ENCODE measurements at regions not wholly inside any gene's neighbourhood (a gene's known extent, or its start where the extent isn't known, plus 50 kb on each side); places are given as distances from the start of the nearest gene placed in this dataset.
"Not testable (repeated sequence)": the region's sequence is repeated elsewhere in the genome, so short reads cannot be mapped to it uniquely, and the experiment has no call there.

DNA sequence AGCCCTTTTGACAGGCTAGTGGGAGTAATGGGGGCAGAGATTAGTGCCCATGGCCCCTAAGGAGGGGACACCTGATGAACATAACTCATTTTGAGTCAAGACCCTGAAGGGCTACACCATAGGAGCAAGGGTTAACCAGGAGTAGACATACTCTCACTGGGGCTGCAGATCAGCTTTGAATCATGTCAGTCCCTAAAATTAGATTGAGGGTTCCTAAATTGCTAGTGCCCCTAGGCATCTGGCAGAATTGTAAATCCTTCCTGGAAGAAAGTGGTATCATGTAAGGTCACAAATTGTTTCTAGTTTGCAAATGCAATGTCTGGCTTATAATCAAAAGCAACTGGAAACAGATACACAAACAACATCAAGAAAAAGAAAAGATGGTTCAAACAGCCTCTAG lies 52.1 kb upstream of the LRRC37A2 start:
- intact Hi-C loops (cut with DNase I, micrococcal nuclease) = not testable (repeated sequence)

DNA sequence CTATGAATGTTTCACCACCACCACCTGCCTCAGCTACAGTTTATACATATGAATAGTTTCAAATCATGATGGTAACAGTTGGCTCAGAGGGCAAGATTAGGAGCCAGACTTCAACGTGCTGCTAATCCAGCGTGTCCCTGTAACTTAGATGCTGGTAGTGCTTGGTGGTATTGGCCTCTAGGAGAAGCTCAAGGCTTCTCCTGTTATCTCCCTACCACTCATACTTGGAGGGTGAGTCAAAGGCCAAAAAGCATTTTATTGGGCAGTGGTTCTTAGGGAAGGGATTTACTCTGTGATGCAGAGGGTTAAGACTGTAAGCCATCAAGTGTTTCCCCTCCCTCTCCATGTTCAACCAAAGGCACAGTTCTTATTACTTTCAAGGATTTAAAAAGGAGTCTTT lies 57.2 kb upstream of the LRRC37A2 start:
- ATAC-seq; intact Hi-C loops (cut with DNase I, micrococcal nuclease); DNase-seq: not testable (repeated sequence)

More for the DNA sequence above, 52.1 kb upstream of the LRRC37A2 start:
- DNase-seq, ATAC-seq: not testable (repeated sequence)

DNA sequence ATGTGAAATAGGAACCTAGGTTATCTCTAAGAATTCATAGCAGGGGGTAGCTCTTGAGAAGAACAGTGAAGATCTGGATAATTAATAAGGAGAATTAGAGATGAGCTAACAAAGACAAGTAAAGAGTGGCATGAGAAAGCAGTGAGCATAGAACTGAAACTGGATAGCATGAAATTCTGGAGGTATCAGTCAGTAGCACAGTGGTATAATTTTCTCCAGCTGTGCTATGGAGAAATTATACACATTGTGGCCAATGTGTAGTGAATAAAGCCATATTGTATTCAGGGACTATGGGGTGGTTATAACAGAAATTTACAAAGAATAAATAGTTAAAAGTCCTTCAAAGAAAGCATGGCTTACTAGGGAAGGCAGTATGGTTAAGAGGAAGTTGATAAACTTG lies 57.7 kb upstream of the LRRC37A2 start:
- ATAC-seq; intact Hi-C loops (cut with DNase I, micrococcal nuclease); DNase-seq: not testable (repeated sequence)

DNA sequence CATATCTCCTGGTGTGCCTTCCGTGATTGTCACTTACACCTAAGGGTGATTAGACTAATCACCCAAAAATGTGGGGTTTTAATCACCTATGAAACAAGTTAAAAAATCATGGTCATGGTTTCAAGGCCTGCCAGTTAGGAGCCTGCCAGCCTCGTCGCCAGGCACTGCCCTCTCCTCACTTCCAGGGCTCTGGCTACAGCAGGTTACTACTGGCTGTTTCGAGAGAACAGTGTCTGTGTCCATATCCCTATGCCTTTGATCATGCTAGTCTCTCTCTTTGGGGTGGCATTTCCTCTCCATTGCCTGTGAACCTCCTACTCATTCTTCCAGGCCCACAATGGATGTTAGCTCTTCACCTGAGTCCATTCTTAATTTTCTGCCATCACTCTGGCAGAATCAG lies 59.2 kb upstream of the LRRC37A2 start:
- ATAC-seq; DNase-seq; intact Hi-C loops (cut with DNase I, micrococcal nuclease): not testable (repeated sequence)

DNA sequence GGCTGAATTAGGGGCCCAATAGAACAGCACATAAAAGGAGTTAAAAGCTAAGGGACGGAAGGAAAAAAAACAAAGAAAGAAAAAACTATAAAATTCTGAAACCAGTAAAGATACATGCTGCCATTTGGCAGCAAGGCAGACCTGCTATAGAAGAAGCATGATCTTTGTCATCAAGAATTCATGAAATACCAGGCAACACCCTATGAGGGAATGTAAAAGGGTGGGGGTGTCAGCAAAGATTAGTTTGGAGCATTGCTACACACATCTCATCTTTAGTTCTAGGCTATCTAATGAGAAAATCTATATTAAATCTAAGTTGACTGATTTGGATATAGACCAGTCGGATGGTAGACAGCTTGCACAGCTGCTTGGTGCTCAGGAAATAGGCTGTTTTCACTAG lies 66.4 kb upstream of the LRRC37A2 start:
- ATAC-seq = not testable (repeated sequence)

DNA sequence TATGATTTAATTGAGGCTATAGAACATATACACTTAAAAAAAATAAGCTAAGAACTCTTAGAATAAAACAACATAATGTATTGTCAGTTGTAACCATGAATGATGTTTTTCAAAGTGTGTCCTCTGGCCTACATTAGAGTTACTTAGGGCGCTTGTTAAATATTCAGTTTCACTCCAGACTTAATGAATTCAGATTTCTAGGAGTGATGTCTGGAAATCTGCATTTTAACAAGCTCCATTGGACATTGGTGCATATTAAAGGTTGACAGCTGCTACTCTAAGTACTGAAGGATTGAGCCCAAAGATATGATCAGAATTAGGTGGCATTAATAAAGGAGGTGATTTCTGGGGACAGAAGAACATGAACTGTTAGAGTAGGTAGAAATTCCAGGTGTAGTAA lies 66.9 kb upstream of the LRRC37A2 start:
- ATAC-seq; DNase-seq; intact Hi-C loops (cut with DNase I, micrococcal nuclease): not testable (repeated sequence)

More for the DNA sequence above, 66.4 kb upstream of the LRRC37A2 start:
- DNase-seq; intact Hi-C loops (cut with DNase I, micrococcal nuclease): not testable (repeated sequence)

DNA sequence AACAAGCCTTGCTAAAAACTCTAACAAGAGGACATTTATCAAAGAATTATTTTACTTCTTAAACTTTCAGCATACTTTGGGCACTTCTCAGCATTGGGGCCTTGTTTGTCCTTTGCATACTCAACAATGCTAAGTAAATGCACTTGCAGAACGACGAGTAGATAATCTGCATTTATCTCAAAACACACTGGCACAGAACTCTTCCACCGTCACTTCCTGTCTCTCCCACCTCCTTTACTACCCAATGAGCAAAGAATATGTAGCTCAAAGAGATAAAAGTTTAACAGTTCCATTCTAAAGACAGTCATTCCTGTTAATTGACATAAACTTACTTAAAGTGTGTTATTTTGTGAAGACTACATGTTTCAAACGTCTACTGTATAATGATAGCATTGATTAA lies 70.1 kb upstream of the LRRC37A2 start:
- DNase-seq; ATAC-seq; intact Hi-C loops (cut with DNase I, micrococcal nuclease): not testable (repeated sequence)

DNA sequence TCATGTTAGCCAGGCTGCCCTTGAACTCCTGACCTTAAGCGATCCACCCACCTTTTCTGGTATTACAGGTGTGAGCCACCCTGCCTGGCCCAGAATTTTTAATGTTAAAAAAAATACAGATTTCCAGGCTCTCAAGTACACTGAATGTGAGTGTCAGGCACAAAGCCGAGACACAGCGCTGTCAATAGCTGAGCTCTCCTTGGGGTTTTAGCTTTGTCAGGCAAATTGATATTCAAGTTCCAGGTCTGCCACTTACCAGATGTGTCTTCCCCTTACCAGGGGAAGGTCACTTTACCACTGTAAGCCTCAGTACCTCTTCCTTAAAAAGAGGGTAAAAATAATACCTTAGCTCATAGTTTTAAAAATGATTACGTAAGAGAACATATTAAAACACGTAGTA lies 71.6 kb upstream of the LRRC37A2 start:
- intact Hi-C loops (cut with DNase I, micrococcal nuclease); ATAC-seq; DNase-seq: not testable (repeated sequence)

DNA sequence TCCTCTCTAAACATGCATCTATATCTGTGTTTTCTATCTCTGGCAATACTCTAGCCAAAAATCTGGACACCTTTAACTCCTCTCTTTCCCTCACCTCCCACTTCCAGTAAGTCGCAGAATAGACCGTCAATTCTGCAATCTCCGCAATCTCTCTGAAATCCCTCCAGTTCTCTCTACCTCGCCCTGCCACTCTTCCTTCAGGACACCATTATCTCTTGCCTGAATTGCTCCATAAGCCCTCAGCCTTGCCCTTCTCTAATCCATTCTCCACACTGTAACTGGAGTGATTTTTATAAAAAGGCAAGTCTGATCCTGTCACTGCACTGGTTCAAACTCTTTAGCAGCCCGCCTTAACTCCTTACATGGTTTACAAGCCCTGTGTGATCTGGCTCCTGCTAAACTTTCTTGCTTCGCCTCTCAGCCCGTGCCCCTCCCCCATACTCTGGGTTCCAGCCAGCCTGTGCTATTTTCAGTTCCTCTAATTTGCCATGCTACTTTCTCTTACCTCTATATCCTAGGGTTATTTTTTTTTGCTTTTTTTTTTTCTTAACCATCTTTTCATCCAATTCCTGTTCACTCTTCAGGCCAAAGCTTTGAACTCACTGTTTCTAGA lies 73.0 kb upstream of the ARL17B start:
- DNase-seq; ATAC-seq; intact Hi-C loops (cut with DNase I, micrococcal nuclease): not testable (repeated sequence)

DNA sequence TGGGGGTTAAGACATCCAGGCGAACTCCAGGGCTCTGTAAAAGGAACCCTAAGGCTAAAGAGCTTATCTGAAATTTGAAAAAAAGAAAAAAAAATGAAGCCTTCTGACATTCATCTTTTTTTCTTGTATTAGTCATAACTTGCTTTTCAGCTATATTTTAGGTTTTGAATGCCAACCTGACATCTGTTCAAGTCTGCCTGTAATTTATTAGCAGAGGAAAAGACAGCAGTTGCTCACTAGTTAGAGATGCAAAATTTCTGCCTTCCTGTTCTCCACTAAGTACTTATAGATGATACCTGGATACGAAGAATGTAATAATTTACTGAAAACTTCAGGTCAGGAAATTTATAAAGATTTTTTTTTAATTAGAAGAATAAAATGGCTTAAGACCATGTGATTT lies 68.7 kb upstream of the ARL17B start:
- ATAC-seq; DNase-seq; intact Hi-C loops (cut with DNase I, micrococcal nuclease): not testable (repeated sequence)

DNA sequence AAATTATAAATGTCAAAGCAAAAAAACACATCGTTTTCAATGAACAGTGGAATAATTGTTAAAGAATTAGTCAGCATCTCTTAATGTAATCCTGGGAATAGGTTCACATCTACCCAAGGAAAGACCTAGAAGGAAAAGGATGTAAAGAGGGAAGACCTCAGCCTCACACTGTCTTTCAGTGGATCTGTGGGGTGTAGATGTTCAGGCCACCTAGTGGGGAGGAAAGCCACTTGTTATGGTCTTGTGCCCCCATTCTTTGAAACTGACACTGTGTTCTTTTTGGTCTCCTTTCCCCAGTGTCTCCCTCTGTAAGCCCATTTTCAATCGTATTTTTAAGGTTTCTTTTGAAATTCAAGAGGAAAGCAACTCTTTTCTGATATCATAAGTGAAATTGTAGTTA lies 68.1 kb upstream of the ARL17B start:
- ATAC-seq; DNase-seq; intact Hi-C loops (cut with DNase I, micrococcal nuclease): not testable (repeated sequence)

DNA sequence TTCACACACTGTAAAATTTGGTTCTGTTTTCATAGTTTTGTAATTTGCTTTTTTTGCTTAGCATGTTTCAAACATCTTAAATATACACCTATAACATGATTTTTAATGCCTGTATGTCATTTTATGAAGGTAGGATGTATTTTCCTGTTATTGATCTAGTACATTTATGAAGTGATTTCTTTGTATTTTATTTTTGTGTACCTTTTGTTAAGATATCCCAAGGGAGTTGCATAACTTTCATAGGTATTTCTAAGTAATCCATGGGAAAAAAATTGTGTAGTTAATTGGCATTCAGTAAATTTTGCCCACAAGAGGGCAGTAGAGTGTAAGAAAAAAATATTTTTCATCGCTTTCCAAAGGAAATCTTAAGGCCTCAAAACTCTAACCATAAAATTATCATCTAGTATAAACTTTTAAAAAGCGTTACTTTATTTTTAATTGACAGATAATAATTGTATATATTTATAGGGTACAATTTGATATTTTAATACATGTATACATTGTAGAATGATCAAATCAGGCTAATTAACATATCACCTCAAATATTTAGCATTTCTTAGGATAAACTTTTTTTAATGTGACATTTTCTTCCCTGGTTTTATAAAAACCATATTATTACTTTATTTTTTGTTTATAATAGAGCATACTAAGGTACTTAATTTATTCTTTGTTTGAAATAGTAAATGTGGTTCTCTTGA lies 62.8 kb upstream of the ARL17B start:
- DNase-seq; intact Hi-C loops (cut with DNase I, micrococcal nuclease); ATAC-seq: not testable (repeated sequence)

DNA sequence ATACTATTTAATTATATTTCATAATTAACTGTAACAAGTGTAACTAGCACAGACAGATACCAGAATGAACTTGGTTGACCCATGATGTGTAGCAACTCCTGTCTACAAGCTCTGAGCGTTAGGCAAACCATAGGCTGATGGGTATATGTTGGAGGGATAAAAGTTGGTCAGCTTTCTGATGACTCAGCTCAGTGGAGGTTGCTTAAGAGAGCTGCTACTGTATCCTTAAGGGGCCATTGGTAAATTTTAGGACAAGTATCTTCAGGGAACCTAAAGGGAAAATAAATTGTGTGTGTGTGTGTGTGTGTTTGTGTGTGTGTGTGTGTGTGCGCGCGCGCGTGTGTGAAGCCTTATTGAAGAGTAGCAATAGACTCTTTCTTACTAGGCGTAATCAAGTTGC lies 56.3 kb upstream of the ARL17B start:
- ATAC-seq; DNase-seq; intact Hi-C loops (cut with DNase I, micrococcal nuclease): not testable (repeated sequence)

DNA sequence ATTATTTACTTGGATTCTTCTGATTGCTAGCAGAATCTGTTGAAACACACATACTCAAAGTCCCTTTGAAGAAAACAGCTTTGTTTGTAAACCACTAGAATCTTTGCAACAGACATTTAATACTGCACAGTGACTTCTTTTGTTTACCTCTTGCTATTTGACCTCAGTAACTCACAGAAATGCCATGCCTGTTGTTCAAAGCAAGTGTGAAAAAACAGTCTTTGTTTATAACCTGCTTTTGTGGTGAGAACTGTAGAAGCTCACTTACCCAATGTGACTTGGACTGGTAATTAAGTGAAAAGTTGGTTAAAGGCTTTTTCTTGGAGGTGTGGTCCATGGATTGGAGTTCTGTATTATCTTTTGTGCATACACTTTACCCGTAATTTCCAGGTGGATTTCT lies 55.7 kb upstream of the ARL17B start:
- intact Hi-C loops (cut with DNase I, micrococcal nuclease) = not testable (repeated sequence)

DNA sequence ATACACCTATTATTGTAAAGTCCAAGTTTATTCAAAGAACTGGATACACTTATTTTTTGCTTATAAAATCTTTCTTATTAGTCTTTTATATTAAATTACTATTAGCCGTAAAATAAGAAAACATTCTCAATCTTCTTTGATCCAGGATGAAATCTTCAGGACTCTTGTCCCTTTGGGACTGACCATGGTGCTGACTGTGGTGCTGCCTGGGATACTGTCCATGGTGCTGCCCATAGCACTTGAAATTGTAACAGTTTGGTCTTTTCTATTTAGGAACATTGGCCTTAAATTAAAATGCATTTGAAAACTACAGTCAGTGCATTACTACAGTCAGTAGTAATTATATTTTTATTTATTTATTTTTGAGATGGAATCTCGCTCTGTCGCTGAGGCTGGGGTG lies 53.0 kb upstream of the ARL17B start:
- DNase-seq; intact Hi-C loops (cut with DNase I, micrococcal nuclease): not testable (repeated sequence)
- ATAC-seq = peak; percentile 67

More for the DNA sequence above, 55.7 kb upstream of the ARL17B start:
- not testable (repeated sequence) for ATAC-seq, DNase-seq

DNA sequence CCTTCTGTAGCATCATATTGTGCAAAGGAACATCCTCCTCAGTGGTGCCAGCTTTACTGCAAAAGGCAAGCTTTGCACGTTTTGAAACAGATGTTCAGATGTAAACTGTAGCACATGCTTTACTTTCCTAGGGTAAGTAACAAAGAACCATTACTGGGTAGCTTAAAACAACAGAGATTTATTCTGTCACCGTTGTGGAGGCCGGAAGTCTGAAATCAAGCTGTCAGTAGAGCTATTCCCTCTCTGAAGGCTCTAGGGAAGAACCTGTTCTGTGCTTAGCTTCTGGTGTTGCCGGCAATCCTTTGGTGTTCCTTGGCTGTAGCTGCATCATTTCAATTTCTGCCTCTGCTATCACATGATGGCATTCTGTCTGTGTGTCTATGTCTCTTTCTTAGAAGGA lies 50.6 kb upstream of the ARL17B start:
- DNase-seq; intact Hi-C loops (cut with DNase I, micrococcal nuclease): not testable (repeated sequence)

DNA sequence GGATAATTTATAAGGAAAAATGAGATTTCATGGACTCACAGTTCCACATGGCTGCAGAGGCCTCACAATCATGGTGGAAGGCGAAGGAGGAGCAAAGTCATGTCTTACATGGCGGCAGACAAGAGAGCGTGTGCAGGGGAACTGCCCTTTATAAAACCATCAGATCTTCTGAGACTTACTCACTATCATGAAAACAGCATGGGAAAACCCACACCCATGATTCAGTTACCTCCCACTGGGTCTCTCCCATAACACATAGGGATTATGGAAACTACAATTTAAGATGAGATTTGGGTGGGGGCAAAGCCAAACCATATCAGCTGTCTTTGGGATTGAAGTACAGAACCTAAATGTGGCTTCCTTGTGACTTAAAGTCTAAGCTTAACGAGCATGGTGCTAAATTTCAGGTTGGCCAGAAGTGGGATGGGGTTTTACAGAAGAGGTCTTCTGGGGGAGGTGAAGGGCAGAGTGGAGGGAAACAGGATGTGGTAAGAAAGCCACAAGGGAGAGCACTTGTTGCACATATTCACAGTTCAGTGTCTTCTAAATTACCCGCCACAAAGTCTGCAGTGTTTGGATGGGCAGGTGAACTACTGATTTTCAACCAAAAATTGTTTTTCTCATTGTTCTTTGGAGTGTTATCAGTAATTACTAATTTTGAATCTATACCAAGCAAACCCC lies 49.7 kb upstream of the ARL17B start:
- DNase-seq; ATAC-seq; intact Hi-C loops (cut with DNase I, micrococcal nuclease): not testable (repeated sequence)

More for the DNA sequence above, 50.6 kb upstream of the ARL17B start:
- not testable (repeated sequence) for ATAC-seq
